Activated T-cell treated with anti-CD3 and anti-CD28 coated beads for 1 hour (primary cell): ENCODE measurements at regions not wholly inside any gene's neighbourhood (a gene's known extent, or its start where the extent isn't known, plus 50 kb on each side); places are given as distances from the start of the nearest gene placed in this dataset.

Experiments used
- DNase-seq: peaks from one replicate; pipeline ENCODE4 v3.0.0-alpha.2; 2020; ENCODE audit warnings: low read depth

GRCh38 chr6:2535506-2535905 is 215.2 kb downstream of the MYLK4 start:
- no peak for DNase-seq

- no peak for DNase-seq
Measured at GRCh38 chr6:2534406-2535042, 216.2 kb downstream of the MYLK4 start.

GRCh38 chr6:2531426-2532215 is 219.1 kb downstream of the MYLK4 start:
- no peak for DNase-seq

- DNase-seq, result no peak
Measured at GRCh38 chr6:2529211-2529719, 221.5 kb downstream of the MYLK4 start.

GRCh38 chr6:2528156-2528555 is 222.6 kb downstream of the MYLK4 start:
- DNase-seq, result no peak

GRCh38 chr6:2526766-2527165 is 224.0 kb downstream of the MYLK4 start:
- no peak for DNase-seq

GRCh38 chr6:2524090-2524489 is 226.6 kb downstream of the MYLK4 start:
- no peak for DNase-seq

GRCh38 chr6:2523061-2523460 is 227.7 kb downstream of the MYLK4 start:
- DNase-seq, result no peak

- no peak for DNase-seq
Measured at GRCh38 chr6:2522521-2522920, 228.2 kb downstream of the MYLK4 start.

- no peak for DNase-seq
Measured at GRCh38 chr6:2517855-2518473, 232.8 kb downstream of the MYLK4 start.

- DNase-seq, result no peak
Measured at GRCh38 chr6:2517401-2517800, 233.3 kb downstream of the MYLK4 start.

- DNase-seq, result no peak
Measured at GRCh38 chr6:2516059-2516458, 234.7 kb downstream of the MYLK4 start.

- DNase-seq, result no peak
Measured at GRCh38 chr6:2514965-2515543, 235.7 kb downstream of the MYLK4 start.

- no peak for DNase-seq
Measured at GRCh38 chr6:2512802-2513201, 237.9 kb downstream of the MYLK4 start.

- DNase-seq, result no peak
Measured at GRCh38 chr6:2510316-2510715, 240.4 kb downstream of the MYLK4 start.

GRCh38 chr6:2509711-2510110 is 241.0 kb downstream of the MYLK4 start:
- no peak for DNase-seq

- DNase-seq, result no peak
Measured at GRCh38 chr6:2508071-2508470, 242.7 kb downstream of the MYLK4 start.

GRCh38 chr6:2507521-2508037 is 243.1 kb downstream of the MYLK4 start:
- DNase-seq, result no peak

GRCh38 chr6:2507016-2507415 is 243.7 kb downstream of the MYLK4 start:
- DNase-seq, result no peak

- no peak for DNase-seq
Measured at GRCh38 chr6:2505624-2506023, 245.1 kb downstream of the MYLK4 start.

GRCh38 chr6:2504495-2505064 is 246.1 kb downstream of the MYLK4 start:
- DNase-seq, result no peak

GRCh38 chr6:2503816-2504494 is 246.8 kb downstream of the MYLK4 start:
- no peak for DNase-seq
